HEK293 (cell line): ENCODE measurements at regions not wholly inside any gene's neighbourhood (a gene's known extent, or its start where the extent isn't known, plus 50 kb on each side); places are given as distances from the start of the nearest gene placed in this dataset.

Source experiments
- CTCF ChIA-PET: fragments of 350-600 bp; formaldehyde crosslinking; extraction: SDS; loops from one replicate; lab custom pipeline; 2021; ENCODE audit warnings: antibody characterized with exemption; lab: Yijun Ruan, JAX
- POLR2A ChIA-PET: fragments of 300-600 bp; formaldehyde crosslinking; extraction: SDS; loops from one replicate; lab custom pipeline; 2020; ENCODE audit warnings: antibody characterized with exemption, inconsistent platforms; lab: Yijun Ruan, JAX
- H3K27ac ChIP-seq: fragments of 200-500 bp; sonication (Bioruptor generic); 2 replicates; pipeline ENCODE4 v1.5.1; 2014; ENCODE audit warnings: low read depth, low read length, control low read depth, inconsistent platforms; ENCODE audit errors: extremely low read depth
- H3K36me3 ChIP-seq, 2 experiments: fragments of 200-500 bp in 1 of 2; sonication (Bioruptor generic) in 1 of 2; 1 replicate in 1 of 2; 2 replicates in 1 of 2; pipeline ENCODE4 v1.5.1; 2014 to 2017; ENCODE audit warnings: inconsistent platforms in 2 of 2, low read length in 2 of 2; ENCODE audit not compliant: control insufficient read depth in 2 of 2, insufficient read depth in 1 of 2
- H3K4me1 ChIP-seq: fragments of 200-500 bp; sonication (Bioruptor generic); 2 replicates; pipeline ENCODE4 v1.5.1; 2014; ENCODE audit warnings: mild to moderate bottlenecking, low read length, inconsistent platforms; ENCODE audit not compliant: control insufficient read depth, insufficient read depth
- H3K4me3 ChIP-seq: 2 replicates; pipeline ENCODE4 v1.5.1; 2011; ENCODE audit warnings: low read depth, mild to moderate bottlenecking, control low read depth, low read length, moderate library complexity
- H3K9me3 ChIP-seq: fragments of 200-500 bp; sonication (Bioruptor generic); 2 replicates; pipeline ENCODE4 v1.5.1; 2014; ENCODE audit warnings: low read depth, low read length, inconsistent platforms; ENCODE audit not compliant: control insufficient read depth, insufficient read depth
- EGR2 ChIP-seq: fragments of 450-650 bp; formaldehyde crosslinking; IDR thresholded peaks from 2 replicates; pipeline ENCODE4 v1.5.1; 2016; ENCODE audit warnings: low read depth, missing biosample characterization, missing genetic modification characterization
- ELK4 ChIP-seq: IDR thresholded peaks from 2 replicates; pipeline ENCODE4 v1.6.1; 2011; ENCODE audit warnings: mild to moderate bottlenecking, low read depth, low read length, borderline replicate concordance
- HOXA7 ChIP-seq: sonication (generic); formaldehyde crosslinking; IDR thresholded peaks from 2 replicates; pipeline ENCODE4 v1.8.1; 2022; ENCODE audit warnings: missing genetic modification reagents, borderline replicate concordance
- OSR2 ChIP-seq: fragments of 450-650 bp; formaldehyde crosslinking; IDR thresholded peaks from 2 replicates; pipeline ENCODE4 v1.5.1; 2016; ENCODE audit warnings: missing biosample characterization, missing genetic modification characterization
- SP2 ChIP-seq: fragments of 450-650 bp; formaldehyde crosslinking; IDR thresholded peaks from 2 replicates; pipeline ENCODE4 v1.5.1; 2016; ENCODE audit warnings: missing biosample characterization, missing genetic modification characterization
- TRIM28 ChIP-seq: IDR thresholded peaks from 2 replicates; pipeline ENCODE4 v1.6.1; 2011; ENCODE audit warnings: low read length, control low read depth, borderline replicate concordance
- WT1 ChIP-seq: fragments of 450-650 bp; formaldehyde crosslinking; IDR thresholded peaks from 2 replicates; pipeline ENCODE4 v1.5.1; 2016; ENCODE audit warnings: missing biosample characterization, missing genetic modification characterization
- ZBTB1 ChIP-seq: fragments of 450-650 bp; formaldehyde crosslinking; IDR thresholded peaks from 2 replicates; pipeline ENCODE4 v1.5.1; 2016; ENCODE audit warnings: missing biosample characterization, missing genetic modification characterization
- ZFP3 ChIP-seq: fragments of 450-650 bp; formaldehyde crosslinking; IDR thresholded peaks from 2 replicates; pipeline ENCODE4 v1.5.1; 2016; ENCODE audit warnings: low read depth, missing biosample characterization, missing genetic modification characterization
- ZNF121 ChIP-seq: fragments of 450-650 bp; formaldehyde crosslinking; IDR thresholded peaks from 2 replicates; pipeline ENCODE4 v1.5.1; 2016; ENCODE audit warnings: missing biosample characterization, missing genetic modification characterization
- ZNF202 ChIP-seq: fragments of 450-650 bp; formaldehyde crosslinking; IDR thresholded peaks from 2 replicates; pipeline ENCODE4 v1.5.1; 2016; ENCODE audit warnings: missing biosample characterization, missing genetic modification characterization, borderline replicate concordance
- ZNF221 ChIP-seq: fragments of 450-650 bp; formaldehyde crosslinking; IDR thresholded peaks from 2 replicates; pipeline ENCODE4 v1.5.1; 2017; ENCODE audit warnings: missing biosample characterization, missing genetic modification characterization, borderline replicate concordance
- ZNF223 ChIP-seq: fragments of 450-650 bp; formaldehyde crosslinking; IDR thresholded peaks from 2 replicates; pipeline ENCODE4 v1.5.1; 2016; ENCODE audit warnings: missing biosample characterization, missing genetic modification characterization
- ZNF248 ChIP-seq: fragments of 450-650 bp; formaldehyde crosslinking; IDR thresholded peaks from 2 replicates; pipeline ENCODE4 v1.5.1; 2017; ENCODE audit warnings: missing biosample characterization, missing genetic modification characterization
- ZNF274 ChIP-seq, 2 experiments: fragments of 200-500 bp in 1 of 2; fragments of 450-650 bp in 1 of 2; sonication (Bioruptor generic) in 1 of 2; formaldehyde crosslinking in 1 of 2; IDR thresholded peaks; 2 replicates each; pipeline versions ENCODE4 v1.5.1 to v1.6.1; 2014 to 2016; ENCODE audit warnings: borderline replicate concordance in 1 of 2, inconsistent platforms in 1 of 2, low read length in 1 of 2, missing biosample characterization in 1 of 2, missing genetic modification characterization in 1 of 2
- ZNF548 ChIP-seq: fragments of 450-650 bp; formaldehyde crosslinking; IDR thresholded peaks from 2 replicates; pipeline ENCODE4 v1.5.1; 2016; ENCODE audit warnings: missing biosample characterization, missing genetic modification characterization
- ZNF549 ChIP-seq: fragments of 450-650 bp; IDR thresholded peaks from 2 replicates; pipeline ENCODE4 v1.5.1; 2018; ENCODE audit warnings: missing biosample characterization, missing genetic modification characterization, mild to moderate bottlenecking, inconsistent platforms, moderate library complexity
- ZNF692 ChIP-seq: fragments of 450-650 bp; formaldehyde crosslinking; IDR thresholded peaks from 2 replicates; pipeline ENCODE4 v1.5.1; 2016; ENCODE audit warnings: missing biosample characterization, missing genetic modification characterization
- ZNF843 ChIP-seq: fragments of 450-650 bp; formaldehyde crosslinking; IDR thresholded peaks from 2 replicates; pipeline ENCODE4 v1.5.1; 2016; ENCODE audit warnings: missing biosample characterization, missing genetic modification characterization
- TF ChIP-seq, protein P1 (sequence below): fragments of 450-650 bp; formaldehyde crosslinking; IDR thresholded peaks from 2 replicates; pipeline ENCODE4 v1.5.1; 2016; ENCODE audit warnings: missing biosample characterization, missing genetic modification characterization
- TF ChIP-seq, protein P2 (sequence below): fragments of 450-650 bp; formaldehyde crosslinking; IDR thresholded peaks from 2 replicates; pipeline ENCODE4 v1.5.1; 2016; ENCODE audit warnings: missing biosample characterization, missing genetic modification characterization

GRCh38 chr2:118669654-118670053 lies 177.8 kb downstream of the EN1 start:
- no peaks in the 10 kb centered on the region for H3K4me1 ChIP-seq
- H3K36me3 ChIP-seq = no peaks in the 10 kb centered on the region
- CTCF ChIA-PET = interaction anchor here (0.7 to 1.0 kb wide), 3 partner anchors 35 to 448 kb away, joined by 3 to 6 read pairs (median 4); no protein-coding TSS in a partner anchor
- TF ChIP-seq ZNF221 (tag by site-specific recombination) (no peak), ZBTB1 (tag by site-specific recombination) (no peak), ZNF248 (tag by site-specific recombination) (no peak), ZNF223 (no peak), ELK4 (no peak), ZNF549 (tag by site-specific recombination) (no peak), ZNF692 (tag by site-specific recombination) (no peak), HOXA7 (CRISPR knock-in tag) (no peak), OSR2 (no peak), ZNF274 (IDR thresholded peaks at IDR 0.05; ENCODE audit: low read length) (no peak), ZNF274 (tag by site-specific recombination; IDR thresholded peaks at IDR 0.05; ENCODE audit: borderline replicate concordance) (no peak), ZNF843 (no peak), EGR2 (tag by site-specific recombination) (no peak), ZFP3 (tag by site-specific recombination) (no peak)
- TF ChIP-seq, protein P1, sequence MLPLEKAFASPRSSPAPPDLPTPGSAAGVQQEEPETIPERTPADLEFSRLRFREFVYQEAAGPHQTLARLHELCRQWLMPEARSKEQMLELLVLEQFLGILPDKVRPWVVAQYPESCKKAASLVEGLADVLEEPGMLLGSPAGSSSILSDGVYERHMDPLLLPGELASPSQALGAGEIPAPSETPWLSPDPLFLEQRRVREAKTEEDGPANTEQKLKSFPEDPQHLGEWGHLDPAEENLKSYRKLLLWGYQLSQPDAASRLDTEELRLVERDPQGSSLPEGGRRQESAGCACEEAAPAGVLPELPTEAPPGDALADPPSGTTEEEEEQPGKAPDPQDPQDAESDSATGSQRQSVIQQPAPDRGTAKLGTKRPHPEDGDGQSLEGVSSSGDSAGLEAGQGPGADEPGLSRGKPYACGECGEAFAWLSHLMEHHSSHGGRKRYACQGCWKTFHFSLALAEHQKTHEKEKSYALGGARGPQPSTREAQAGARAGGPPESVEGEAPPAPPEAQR (tag by site-specific recombination) = no peak
- H3K4me3 ChIP-seq = no peak overlapping the region
- no peaks in the 10 kb centered on the region for H3K9me3 ChIP-seq
- no peak overlapping the region for H3K27ac ChIP-seq
- POLR2A ChIA-PET = no interaction called here

- H3K4me3 ChIP-seq = no peak overlapping the region
- TF ChIP-seq ZNF202 (tag by site-specific recombination) (no peak), ZNF548 (tag by site-specific recombination) (no peak), WT1 (tag by site-specific recombination) (no peak), ZNF121 (no peak), TRIM28 (no peak), SP2 (tag by site-specific recombination) (no peak)
- TF ChIP-seq, protein P2, sequence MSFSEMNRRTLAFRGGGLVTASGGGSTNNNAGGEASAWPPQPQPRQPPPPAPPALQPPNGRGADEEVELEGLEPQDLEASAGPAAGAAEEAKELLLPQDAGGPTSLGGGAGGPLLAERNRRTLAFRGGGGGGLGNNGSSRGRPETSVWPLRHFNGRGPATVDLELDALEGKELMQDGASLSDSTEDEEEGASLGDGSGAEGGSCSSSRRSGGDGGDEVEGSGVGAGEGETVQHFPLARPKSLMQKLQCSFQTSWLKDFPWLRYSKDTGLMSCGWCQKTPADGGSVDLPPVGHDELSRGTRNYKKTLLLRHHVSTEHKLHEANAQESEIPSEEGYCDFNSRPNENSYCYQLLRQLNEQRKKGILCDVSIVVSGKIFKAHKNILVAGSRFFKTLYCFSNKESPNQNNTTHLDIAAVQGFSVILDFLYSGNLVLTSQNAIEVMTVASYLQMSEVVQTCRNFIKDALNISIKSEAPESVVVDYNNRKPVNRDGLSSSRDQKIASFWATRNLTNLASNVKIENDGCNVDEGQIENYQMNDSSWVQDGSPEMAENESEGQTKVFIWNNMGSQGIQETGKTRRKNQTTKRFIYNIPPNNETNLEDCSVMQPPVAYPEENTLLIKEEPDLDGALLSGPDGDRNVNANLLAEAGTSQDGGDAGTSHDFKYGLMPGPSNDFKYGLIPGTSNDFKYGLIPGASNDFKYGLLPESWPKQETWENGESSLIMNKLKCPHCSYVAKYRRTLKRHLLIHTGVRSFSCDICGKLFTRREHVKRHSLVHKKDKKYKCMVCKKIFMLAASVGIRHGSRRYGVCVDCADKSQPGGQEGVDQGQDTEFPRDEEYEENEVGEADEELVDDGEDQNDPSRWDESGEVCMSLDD (tag by site-specific recombination) = no peak
- CTCF ChIA-PET = interaction anchor here (0.7 kb wide), 1 partner anchor 698 kb away, joined by 4 read pairs; no protein-coding TSS in a partner anchor
- no peak overlapping the region for H3K27ac ChIP-seq
- POLR2A ChIA-PET = no interaction called here
- H3K4me1 ChIP-seq = no peaks in the 10 kb centered on the region
- H3K9me3 ChIP-seq = no peaks in the 10 kb centered on the region
- no peaks in the 10 kb centered on the region for H3K36me3 ChIP-seq
These were observed 178.7 kb downstream of the EN1 start for GRCh38 chr2:118668431-118669424.
